Stimulated activated CD8-positive, alpha-beta memory T cell treated with anti-CD3 and anti-CD28 coated beads, Interleukin-4, amount 100 ng/mL, for 48 hours (primary cell): ENCODE measurements at regions not wholly inside any gene's neighbourhood (a gene's known extent, or its start where the extent isn't known, plus 50 kb on each side); places are given as distances from the start of the nearest gene placed in this dataset.

Source experiments
- DNase-seq: peaks from one replicate; pipeline ENCODE4 v3.0.0-alpha.2; 2020

DNA sequence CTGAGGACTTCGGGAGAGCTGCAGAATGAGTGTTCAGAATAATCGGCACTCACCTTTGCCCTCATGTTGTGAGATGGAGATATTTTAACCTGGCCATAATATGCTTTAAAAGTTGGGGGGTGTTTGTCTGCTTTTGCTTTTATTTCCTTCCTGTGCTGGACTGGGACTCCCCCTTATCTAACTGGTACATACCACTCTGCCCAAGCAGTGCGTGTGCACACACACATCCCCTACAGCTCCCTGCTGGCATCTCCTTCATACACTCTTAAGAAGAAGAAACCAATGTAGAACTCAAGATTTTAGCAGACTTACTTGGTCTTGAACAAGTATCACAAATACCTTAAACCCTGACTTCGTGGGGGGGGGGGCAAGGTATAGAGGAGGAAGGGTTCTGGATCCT, 146.2 kb upstream of the DMRT1 start:
- no peak for DNase-seq

DNA sequence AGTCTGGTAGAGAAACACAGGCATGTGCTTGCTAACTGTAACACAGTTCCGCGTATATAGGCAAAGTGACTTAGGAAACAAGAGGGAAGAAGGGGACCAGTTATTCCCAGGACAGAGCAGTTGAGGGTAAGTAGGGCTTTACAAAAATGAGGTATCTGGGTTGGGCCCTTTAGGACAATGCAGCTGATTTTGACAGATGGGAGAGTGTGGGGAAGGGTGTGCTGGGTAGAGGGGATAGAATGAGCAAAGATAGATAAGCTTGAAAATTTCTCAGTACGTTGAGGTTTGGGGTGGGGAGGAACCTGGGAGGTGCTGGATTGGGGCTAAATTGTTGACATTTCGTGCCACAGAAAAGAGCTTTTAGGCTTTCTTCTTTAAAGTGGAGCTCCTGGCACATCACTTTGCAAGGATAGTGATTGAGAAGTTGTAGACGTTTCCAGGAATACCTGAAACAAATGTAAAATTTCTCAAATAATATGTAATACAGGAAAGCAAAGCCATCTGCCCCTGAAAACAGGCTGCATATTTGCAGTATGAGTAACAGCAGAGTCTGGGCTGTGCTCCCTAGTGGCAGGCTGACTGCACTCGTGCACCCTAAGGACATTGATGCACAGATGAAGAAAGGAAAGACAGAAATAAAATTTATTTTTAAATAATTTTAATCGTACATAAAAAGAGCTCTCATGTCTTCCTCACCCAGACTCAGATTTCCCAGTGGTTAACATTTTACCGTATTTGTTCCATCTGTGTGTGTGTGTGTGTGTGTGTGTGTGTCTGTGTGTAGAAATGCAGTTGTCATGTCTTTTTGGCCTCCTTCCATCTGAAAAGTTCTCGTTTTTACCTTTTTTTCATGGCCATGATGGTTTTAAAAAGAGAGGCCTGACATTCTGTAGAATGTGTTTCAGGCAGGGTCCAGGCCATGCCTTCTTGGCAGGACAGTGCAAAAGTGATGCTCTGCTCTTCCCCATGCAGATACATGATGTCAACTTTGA, 144.9 kb upstream of the DMRT1 start:
- no peak for DNase-seq

DNA sequence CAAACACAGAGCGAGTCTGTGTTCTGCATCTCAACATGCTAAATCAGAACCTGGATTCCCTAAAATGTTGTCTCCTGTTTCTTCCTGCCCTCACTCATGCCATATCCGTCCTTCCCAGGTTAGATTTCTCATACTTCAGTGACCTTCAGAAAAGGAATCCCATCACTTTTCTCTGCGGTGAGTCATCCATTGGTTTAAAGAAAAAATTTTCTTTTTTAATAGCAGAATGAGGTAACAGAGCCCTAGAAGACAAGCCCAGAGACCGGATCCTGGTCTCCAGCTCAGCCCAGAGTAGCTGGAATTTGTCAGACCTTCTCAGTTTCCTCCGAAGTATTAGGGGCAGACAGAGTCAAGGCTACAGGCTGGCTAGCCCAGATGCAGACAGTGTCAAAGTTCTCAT, 143.2 kb upstream of the DMRT1 start:
- no peak for DNase-seq

DNA sequence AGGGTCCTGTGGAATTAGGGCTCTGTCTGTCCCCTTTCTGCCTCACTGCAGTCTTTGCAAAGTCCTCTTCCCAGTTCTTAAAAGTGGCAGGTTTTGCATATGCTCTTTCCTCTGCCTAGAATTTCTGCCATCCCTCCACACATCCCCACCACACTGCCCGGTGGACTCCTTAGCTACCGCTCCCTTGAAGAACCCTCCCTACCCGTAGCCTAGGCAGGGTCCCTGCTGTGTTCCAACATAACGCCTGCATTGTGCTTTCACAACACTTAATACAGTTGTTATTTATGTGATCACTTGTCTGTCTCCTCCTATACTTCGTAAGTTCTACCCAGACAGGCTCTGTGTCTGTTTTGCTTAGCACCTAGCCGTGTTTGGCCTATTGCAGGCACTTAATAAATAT, 142.5 kb upstream of the DMRT1 start:
- no peak for DNase-seq

DNA sequence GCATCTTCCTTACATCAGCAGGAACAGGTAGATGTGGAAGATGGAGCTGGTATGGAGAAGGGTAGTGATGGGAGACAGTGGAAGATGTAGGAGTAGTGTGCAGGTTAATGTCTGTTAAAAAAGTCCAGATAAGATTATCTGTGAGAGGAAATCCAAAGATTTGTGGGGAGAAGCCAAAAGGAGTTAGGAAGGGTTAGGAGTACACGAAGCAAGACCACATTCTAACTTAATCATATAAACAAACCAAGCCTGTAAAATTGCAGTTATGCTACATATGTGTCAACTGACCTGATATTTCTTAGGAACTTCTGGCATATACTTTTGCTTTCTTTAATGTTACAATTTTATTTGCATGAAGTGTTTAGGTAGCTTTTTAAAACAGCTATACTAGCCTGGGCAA, 142.1 kb upstream of the DMRT1 start:
- no peak for DNase-seq

DNA sequence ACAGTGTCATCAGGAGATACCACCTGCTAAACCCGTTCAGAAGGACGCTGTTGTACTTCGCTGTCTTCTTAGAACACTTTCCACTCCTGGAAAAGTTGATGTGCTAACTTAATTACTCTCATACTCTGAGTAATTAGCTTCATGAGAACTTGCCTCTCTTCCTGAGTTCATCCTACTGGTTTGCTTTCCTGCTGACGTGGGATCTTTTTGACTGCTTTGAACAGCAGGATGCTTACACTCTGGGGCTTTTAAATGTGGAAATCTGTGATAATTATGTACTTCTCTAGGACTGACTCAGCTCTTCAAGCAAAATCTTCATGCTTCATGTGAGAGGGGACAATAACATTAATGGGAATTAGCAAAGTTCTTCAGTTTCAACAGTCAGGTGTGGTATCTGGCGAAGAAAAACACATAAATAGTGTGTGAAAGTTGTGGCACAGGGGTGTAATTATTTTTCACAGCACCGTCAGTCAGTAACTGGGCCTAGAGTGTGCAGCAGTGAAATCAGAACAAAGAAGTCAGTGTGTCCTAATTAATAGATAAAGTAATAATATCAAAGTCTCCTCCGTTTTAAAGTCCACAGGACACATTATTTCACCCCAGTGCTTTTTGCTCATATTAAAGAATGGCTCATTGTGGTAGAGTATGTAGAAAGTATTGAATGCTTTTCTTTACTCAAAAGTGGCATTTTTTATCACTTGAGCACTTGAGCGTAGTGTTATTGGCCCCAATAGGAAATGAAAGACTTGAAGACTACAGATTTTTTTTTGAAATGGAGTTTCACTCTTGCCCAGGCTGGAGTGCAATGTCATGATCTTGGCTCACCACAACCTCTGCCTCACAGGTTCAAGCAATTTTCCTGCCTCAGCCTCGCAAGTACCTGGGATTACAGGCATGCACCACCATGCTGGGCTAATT, 140.9 kb upstream of the DMRT1 start:
- no peak for DNase-seq

DNA sequence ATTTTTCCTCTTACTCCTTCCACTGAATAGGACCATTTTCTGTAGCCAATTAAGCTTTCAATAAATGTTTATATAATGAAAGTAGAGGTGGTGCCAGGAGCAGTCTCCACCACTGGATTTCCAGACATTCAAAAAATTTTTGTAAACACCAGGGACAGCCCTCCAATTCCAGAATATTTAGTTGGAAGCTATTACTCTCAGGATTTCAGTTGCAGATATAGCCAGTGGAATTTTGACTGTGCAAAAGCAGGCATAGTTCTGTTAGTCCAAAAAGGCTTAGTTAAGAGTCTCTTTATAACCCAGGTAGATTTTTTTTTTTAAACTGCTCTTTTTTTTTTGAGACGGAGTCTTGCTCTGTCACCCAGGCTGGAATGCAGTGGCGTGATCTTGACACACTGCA, 138.1 kb upstream of the DMRT1 start:
- no peak for DNase-seq

DNA sequence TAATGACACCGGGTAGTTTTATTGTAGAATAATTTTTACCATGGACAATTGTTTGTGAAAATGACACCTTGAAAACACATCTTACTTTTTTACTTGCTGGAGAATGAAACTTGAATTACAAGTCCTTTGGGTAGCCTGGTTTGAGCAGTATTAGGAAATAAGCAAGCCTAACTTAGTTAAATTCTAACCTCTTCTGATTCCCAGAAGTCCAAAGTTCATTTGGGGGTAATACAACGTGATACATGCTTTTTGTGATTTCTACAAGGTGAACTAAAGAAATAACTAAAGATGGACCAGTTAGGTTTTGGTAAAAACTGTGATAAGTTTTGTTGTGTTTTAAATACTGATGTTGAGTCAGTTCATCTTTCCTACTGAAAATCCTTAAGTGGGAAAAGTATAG, 135.4 kb upstream of the DMRT1 start:
- no peak for DNase-seq

DNA sequence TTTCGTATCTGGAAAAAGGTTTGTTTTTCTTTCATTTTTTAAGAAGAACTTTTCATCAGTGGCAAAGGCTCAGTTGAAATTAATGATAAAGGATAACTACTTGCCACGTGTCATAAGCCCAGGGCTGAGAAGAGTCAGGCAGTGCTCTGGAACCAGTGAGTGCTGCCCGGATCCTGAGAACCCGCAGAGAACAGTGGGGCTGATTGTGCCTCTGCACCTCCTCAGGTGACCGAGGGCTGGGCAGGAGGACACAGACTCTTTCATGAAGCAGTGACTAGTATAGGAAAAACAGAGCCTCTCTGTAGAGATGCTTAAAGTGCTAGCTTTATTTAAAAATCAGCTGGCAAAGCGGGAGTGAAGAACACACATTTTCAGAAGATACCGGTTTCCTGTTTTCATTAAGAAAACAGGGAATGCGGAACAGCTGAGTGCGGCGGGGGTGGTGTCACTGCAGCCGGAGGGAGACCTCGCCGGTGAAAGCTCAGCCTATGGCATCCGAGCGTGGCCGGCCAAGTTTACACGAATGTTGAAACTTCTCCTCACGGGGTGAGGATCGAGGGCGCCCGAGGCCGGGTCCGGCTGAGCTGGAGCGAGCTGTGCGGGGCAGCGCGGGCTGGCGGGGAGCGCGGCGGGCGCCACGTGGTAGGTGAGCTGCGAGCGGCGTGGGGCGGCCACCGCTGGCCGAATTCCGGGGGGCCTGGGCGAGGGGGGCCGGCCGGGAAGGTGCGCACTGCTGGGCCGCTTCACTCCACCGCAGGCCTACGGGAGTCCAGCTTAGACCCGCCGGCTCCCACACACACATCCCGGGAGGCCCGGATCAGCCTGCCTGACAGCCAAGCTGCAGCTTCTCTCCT, 134.7 kb upstream of the DMRT1 start:
- DNase-seq = peak; percentile 53

DNA sequence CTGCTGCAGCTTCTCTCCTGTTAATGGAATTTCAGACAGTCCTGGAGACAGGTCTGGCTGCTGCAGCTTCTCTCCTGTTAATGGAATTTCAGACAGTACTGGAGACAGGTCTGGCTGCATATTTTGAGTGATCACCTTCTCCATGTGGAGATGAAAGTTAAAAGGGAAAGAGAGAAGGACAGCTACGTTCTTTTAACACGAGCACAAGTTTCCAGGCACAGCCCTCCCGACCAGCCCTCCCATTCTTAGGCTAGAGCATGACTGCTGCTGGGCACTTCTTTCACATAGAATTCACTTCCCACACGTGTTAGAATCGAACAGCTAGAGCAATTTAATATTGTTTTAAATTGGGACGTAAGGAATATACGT, 133.3 kb upstream of the DMRT1 start:
- DNase-seq = no peak

DNA sequence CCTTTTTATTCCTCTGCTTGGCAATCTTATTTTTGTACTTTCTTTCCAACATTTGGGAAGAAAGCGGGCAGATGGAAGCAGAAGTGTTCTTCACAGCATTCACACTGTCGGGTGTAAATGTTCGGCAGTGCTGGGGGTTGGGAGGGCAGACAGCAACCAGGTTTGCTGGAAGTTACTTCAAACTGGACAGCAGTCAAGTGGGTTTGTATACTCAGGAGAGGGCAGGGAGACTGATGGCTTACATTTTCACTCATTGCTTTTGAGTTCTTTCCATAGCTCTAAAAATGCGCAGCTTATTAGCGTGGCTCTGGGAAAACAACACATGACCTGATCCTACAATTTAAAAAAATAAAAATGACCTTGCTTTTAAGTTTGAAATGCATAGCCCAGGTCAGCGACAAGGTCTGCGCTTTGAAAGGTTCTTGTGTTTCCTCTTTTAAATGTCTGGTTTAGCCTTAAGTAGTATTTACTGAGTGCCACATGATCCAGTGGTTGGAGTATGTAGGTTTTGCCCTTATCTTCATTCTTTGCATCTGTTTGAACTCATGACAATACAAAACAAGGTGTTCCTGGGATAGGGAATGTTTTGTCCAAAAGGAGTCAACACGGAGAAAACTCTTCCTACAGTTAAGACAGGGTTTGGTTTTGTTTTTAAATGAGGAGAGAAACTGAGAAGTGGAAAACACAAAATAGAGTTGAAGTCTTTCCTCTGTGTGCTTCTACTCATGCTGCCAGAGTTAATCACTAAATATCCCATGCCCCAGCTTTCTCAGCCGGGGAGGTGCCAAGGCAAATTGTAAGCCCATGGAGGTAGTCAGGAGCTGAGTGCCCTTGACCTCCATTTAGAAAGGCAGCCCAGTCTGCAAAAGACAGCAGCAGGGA, 132.7 kb upstream of the DMRT1 start:
- no peak for DNase-seq

DNA sequence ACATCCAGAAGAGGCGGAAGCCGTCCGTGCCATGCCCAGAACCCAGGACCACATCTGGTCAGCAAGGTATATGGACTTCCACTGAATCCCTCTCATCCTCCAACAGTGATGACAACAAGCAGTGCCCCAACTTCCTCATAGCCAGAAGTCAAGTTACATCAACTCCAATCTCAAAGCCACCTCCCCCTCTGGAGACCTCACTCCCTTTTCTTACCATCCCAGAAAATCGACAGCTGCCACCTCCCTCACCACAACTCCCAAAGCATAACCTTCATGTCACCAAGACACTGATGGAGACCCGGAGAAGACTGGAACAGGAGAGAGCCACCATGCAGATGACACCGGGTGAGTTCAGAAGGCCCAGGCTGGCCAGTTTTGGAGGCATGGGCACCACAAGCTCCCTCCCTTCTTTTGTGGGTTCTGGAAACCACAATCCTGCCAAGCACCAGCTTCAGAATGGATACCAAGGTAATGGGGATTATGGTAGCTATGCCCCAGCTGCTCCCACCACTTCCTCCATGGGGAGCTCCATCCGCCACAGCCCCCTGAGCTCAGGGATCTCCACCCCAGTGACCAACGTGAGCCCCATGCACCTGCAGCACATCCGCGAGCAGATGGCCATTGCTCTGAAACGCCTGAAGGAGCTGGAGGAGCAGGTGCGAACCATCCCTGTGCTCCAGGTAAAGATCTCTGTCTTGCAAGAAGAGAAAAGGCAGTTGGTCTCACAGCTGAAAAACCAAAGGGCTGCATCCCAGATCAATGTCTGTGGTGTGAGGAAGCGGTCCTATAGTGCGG, 130.3 kb upstream of the DMRT1 start:
- DNase-seq = no peak

DNA sequence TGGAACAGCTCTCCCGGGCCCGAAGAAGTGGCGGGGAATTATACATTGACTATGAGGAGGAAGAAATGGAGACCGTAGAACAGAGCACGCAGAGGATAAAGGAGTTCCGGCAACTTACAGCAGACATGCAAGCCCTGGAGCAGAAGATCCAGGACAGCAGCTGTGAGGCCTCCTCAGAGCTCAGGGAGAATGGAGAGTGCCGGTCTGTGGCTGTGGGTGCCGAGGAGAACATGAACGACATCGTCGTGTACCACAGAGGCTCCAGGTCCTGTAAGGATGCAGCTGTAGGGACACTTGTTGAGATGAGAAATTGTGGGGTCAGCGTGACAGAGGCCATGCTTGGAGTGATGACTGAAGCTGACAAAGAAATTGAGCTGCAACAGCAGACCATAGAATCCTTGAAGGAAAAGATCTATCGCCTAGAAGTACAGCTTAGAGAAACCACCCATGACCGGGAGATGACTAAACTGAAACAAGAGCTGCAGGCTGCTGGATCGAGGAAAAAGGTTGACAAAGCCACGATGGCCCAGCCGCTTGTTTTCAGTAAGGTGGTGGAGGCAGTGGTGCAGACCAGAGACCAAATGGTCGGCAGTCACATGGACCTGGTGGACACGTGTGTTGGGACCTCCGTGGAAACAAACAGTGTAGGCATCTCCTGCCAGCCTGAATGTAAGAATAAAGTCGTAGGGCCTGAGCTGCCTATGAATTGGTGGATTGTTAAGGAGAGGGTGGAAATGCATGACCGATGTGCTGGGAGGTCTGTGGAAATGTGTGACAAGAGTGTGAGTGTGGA, 129.5 kb upstream of the DMRT1 start:
- DNase-seq = no peak

DNA sequence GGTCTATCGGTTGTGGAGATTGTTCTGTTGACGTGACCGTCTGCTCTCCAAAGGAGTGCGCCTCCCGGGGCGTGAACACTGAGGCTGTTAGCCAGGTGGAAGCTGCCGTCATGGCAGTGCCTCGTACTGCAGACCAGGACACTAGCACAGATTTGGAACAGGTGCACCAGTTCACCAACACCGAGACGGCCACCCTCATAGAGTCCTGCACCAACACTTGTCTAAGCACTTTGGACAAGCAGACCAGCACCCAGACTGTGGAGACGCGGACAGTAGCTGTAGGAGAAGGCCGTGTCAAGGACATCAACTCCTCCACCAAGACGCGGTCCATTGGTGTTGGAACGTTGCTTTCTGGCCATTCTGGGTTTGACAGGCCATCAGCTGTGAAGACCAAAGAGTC, 128.9 kb upstream of the DMRT1 start:
- DNase-seq = no peak

DNA sequence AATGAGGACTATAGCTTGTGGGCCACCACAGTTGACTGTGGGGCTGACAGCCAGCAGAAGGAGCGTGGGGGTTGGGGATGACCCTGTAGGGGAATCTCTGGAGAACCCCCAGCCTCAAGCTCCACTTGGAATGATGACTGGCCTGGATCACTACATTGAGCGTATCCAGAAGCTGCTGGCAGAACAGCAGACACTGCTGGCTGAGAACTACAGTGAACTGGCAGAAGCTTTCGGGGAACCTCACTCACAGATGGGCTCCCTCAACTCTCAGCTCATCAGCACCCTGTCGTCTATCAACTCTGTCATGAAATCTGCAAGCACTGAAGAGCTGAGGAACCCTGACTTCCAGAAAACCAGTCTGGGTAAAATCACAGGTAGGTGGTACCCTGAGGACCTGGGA, 128.4 kb upstream of the DMRT1 start:
- no peak for DNase-seq

DNA sequence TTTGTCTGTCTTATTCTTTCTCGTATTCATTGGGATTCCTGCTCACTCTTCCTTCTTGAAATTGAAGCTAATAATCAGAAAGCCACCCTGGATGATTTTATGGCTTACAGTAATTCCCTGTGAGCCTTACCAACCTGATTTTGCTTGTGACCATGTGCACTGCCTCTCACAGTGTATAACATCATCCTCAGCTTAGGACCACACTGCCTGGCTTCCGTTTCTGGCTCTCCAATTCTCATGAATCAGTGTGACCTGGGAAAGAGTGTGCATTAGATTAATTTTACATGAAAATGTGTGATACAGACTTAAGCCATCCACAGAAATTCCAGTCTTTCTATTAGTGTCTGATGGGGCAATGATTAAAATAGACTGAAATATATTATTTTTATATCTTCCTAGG, 126.8 kb upstream of the DMRT1 start:
- DNase-seq = no peak

DNA sequence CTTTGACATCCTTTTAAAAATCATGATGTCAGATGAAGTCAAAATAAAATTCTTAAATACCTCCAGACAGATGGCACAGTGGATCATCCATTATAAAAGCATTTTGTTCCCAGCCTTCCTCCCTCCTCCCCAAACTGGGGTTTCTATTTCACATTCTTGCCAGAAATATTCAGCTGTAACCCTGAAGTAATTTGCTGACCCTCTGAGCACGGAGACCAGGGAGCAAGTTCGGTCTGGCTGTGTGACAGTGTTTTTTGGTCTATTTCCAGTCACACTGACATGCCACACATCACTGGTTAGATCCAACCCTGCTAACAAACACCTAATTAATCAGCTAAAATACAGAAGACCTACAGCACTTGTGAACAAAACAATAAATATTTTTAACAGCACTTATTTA, 126.2 kb upstream of the DMRT1 start:
- no peak for DNase-seq

DNA sequence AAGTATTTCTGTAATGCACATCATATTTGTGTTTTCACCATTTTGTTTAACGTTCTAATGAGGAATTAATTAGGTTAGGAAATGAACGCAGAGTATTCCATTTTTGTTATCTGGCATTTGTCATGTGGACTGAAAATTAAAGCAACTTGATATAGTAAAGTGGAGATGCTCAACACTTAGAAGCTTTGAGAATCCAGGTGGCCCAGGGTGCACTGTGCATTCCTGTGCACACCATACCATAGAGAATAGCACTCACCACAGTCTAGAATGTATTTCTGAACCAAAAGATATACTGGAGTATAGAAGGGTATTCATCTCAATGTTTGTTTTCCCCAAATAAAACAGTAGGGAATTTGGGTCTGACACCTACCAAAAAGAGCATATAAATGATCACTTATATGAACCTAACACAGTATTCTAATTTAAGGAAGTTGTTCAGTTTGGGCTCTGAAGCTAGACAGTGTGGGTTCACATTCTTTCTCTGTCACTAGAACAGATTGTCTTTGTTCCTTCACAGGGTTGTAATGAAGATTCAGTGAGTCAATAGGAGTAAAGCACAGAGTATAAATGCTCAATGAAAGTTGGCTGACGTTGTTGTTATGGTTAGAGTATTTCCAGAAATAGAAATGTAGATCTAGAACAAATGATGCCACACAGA, 125.6 kb upstream of the DMRT1 start:
- no peak for DNase-seq

DNA sequence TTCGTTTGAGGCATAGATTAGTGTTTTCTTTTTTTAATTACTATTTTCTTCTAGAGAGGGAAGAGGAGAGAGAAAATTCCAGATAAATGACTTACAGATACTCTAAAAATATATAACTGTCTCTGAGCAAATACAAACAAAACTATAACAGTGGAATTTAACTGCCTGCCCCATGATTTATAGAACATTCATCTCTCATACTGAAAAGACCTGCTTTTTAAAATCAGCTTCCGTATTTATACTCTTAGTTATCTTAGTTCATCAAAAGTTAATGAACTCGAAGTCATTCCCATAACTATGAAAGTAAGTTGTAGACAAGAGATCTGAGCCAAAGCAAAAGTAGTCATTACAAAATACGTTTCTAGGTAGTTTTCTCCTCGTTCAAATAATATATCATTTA, 123.8 kb upstream of the DMRT1 start:
- DNase-seq = no peak
